Spleen (tissue), 11 donors: ENCODE measurements at regions not wholly inside any gene's neighbourhood (a gene's known extent, or its start where the extent isn't known, plus 50 kb on each side); places are given as distances from the start of the nearest gene placed in this dataset.
"Not testable (repeated sequence)": the region's sequence is repeated elsewhere in the genome, so short reads cannot be mapped to it uniquely, and the experiment has no call there.

Source experiments
- DNase-seq: peaks from one replicate; pipeline ENCODE4 v3.0.0-alpha.2; 2020
- H3K27ac ChIP-seq, 8 donors: fragments of 200-600 bp; sonication (generic) in 7 of 8; 1 replicate in 4 of 8; 2 replicates in 4 of 8; pipeline versions ENCODE4 v1.5.0 to v1.8.0; 2016 to 2021; ENCODE audit warnings: inconsistent platforms in 4 of 8, mild to moderate bottlenecking in 4 of 8, moderate library complexity in 1 of 8
- H3K27me3 ChIP-seq, 7 donors: fragments of 200-600 bp; sonication (generic) in 6 of 7; replicated peaks in 1 of 7; 1 replicate in 4 of 7; 2 replicates in 3 of 7; pipeline versions ENCODE4 v1.5.0 to v1.8.0; 2016 to 2021; ENCODE audit warnings: inconsistent platforms in 3 of 7, mild to moderate bottlenecking in 1 of 7
- H3K36me3 ChIP-seq, 6 donors: fragments of 200-600 bp; sonication (generic) in 5 of 6; 1 replicate in 4 of 6; 2 replicates in 2 of 6; pipeline versions ENCODE4 v1.5.0 to v1.8.0; 2016 to 2021; ENCODE audit warnings: inconsistent platforms in 2 of 6
- H3K4me1 ChIP-seq, 6 donors: fragments of 200-600 bp; sonication (generic) in 5 of 6; 1 replicate in 3 of 6; 2 replicates in 3 of 6; pipeline versions ENCODE4 v1.5.0 to v1.8.0; 2016 to 2021; ENCODE audit warnings: inconsistent platforms in 3 of 6
- H3K4me3 ChIP-seq, 8 donors: fragments of 200-600 bp; sonication (generic) in 7 of 8; 1 replicate in 4 of 8; 2 replicates in 4 of 8; pipeline versions ENCODE4 v1.5.0 to v1.8.0; 2016 to 2021; ENCODE audit warnings: inconsistent platforms in 4 of 8, mild to moderate bottlenecking in 4 of 8, moderate library complexity in 2 of 8
- H3K9me3 ChIP-seq, 8 donors: fragments of 200-600 bp; sonication (generic) in 7 of 8; 1 replicate in 4 of 8; 2 replicates in 4 of 8; pipeline versions ENCODE4 v1.5.0 to v1.8.0; 2016 to 2021; ENCODE audit warnings: inconsistent platforms in 4 of 8
- WGBS, 5 donors: extraction: QIAGEN DNeasy Blood & Tissue Kit in 3 of 5; methylation state at CpG; one replicate each; pipeline versions ENCODE4 v1.1.5 to v1.1.7; 2013 to 2018; 5-methylcytosine and 5-hydroxymethylcytosine counted together
- intact Hi-C: fragments of 100-400 bp; cut with DNase I; formaldehyde crosslinking; loops from one replicate; pipeline ENCODE4 v1.15.0; 2023; ENCODE audit warnings: low total_unique reads
- small RNA-seq, 4 donors: library from RNA; depleted of rRNA; stranded (forward); fragments of <200 nt; gene quantifications; one replicate each; pipeline ENCODE3, GENCODE V24; 2016
- donor health status: healthy with polysubstance abuse.
- donor health status: DM: no; HTN: no; CAD: no; lungs with moderate emphysema.
- donor health status: DM: no; HTN: no; CAD: no.
- donor health status: Bipolar disorder and iron deficiency.
- donor health status: healthy.
- donor health status: DM: no; HTN: no; CAD: no.
- donor health status: DM: yes; HTN: yes; CAD: no.

DNA sequence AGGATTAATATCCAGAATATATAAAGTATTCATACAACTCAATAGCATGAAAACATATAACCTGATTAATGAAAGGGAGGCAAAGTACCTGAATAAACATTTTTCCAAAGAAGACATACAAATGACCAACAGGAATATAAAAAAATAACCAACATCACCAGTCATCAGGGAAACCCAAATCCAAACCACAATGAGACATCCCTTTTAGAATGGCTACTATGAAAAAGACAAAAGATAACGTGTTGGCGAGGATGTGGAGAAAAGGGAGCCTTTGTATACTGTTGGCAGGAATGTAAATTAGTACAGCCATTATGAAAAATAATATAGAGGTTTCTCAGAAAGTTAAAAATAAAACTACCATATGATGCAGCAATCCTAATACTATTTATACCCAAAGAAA, 2999.5 kb upstream of the TEKT4 start:
- intact Hi-C loops, H3K27ac ChIP-seq, H3K27me3 ChIP-seq, H3K9me3 ChIP-seq, H3K4me3 ChIP-seq, H3K36me3 ChIP-seq, H3K4me1 ChIP-seq, DNase-seq: not testable (repeated sequence)
- WGBS, 5 donors: 69 to 76% (median 73%) methylated on average over 2 of the region's 2 CpGs

DNA sequence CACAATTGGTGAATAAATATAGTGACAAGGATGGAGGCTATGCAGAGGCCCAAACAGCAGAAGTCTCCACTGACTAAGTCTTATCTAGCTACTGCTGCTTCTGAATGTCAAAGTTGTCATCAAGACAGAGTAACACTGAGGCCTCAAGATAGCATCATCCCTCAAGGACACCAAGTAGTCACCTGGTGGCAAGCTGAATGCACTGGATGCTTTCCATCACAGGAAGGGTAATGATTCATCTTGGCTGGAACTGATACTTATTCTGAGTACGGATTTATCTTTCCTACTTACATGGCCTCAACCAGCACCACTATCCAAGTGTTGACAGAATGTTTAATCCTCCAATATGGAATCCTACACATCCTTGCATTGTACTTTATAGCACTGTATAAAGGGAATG, 2997.8 kb upstream of the TEKT4 start:
- H3K27ac ChIP-seq, DNase-seq, H3K27me3 ChIP-seq, H3K36me3 ChIP-seq, intact Hi-C loops, H3K4me3 ChIP-seq, H3K4me1 ChIP-seq, H3K9me3 ChIP-seq: not testable (repeated sequence)
- 59 to 80% (median 69%) methylated on average over 1 of the region's 1 CpG for WGBS, 5 donors

DNA sequence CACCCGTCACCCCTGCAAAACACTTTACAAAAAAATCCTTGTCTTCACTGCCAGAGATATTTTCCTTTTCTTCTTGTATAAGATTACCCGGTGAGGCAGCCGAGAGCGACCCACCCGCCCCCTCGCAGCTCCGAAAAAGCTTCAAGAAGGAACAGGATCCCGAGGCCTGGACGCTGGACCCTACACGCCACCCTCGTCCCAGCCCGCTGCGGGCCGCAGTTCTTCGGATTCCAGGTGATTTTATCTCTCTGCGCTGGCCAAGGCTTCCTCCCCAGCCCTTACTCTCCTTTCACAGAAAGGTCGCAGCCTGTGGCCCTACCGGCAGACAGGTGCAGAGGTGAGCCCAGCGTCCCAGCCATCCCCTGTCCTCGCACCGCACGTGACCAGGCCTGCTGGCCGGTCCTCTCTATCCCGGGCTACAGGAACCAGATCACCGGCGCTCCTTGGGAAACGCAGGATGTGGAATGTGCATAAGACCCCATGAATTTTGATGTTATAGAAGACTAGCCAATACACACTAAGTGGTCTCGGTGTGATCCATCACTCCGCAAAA, 2993.5 kb upstream of the TEKT4 start:
- intact Hi-C loops, H3K36me3 ChIP-seq: not testable (repeated sequence)

DNA sequence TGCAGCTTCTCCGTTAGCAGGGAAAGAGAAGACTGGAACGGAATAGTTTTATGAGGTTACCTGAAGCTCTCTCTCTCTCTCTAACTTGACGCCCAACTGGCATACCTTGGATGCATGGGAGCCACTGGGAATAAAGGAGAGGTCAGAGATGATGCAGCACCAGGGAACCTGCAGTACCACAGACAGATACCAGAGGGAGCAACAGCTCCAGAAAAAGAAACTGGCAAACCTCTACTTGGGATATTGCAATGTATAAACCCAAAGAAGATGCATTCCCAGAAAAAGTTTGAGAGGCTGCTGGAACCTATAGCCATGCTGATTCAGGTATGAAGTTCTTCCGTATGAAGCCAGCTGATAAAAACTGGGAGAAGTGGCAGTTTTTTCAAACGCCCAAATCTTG, 2976.1 kb upstream of the TEKT4 start:
- H3K4me3 ChIP-seq, H3K36me3 ChIP-seq, H3K9me3 ChIP-seq, intact Hi-C loops, H3K4me1 ChIP-seq, H3K27me3 ChIP-seq, H3K27ac ChIP-seq, DNase-seq: not testable (repeated sequence)
- WGBS, 5 donors: 10 to 26% (median 20%) methylated on average over 4 to 5 of the region's 5 CpGs

More for the DNA sequence above, 2993.5 kb upstream of the TEKT4 start:
- WGBS, 5 donors: 87 to 94% (median 88%) methylated on average over 29 of the region's 29 CpGs
- not testable (repeated sequence) for H3K27me3 ChIP-seq, H3K27ac ChIP-seq, H3K4me1 ChIP-seq, H3K4me3 ChIP-seq, H3K9me3 ChIP-seq, DNase-seq

DNA sequence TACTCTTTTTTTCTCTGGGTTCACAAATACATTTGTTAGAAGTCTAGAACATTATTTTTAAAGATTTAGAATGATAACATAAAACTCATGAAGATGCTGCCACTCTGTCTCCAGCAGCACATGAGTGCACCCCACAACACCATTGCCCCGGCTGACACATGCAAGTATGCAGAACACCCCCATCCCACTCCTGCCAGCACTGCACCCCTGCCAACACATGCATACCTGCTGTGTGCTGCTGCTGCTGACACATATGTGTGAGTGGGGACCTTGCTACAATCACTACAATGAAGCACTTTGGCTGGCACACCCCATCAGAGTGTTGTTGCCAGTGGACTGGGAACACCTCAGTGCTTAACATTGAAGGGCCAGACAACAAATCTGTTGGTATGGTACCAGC, 2953.6 kb upstream of the TEKT4 start:
- H3K9me3 ChIP-seq, H3K36me3 ChIP-seq, H3K27me3 ChIP-seq, intact Hi-C loops, H3K27ac ChIP-seq, H3K4me3 ChIP-seq, DNase-seq, H3K4me1 ChIP-seq: not testable (repeated sequence)
- 71 to 100% (median 75%) methylated on average over 1 of the region's 1 CpG for WGBS, 5 donors

Small RNA genes in the stretch of these regions (small RNA-seq; reads per million reads assigned to genes)
- 0 reads per million in 4 donors for gene AC127391.1
